Hepatic stellate cell (primary cell): ENCODE measurements at regions not wholly inside any gene's neighbourhood (a gene's known extent, or its start where the extent isn't known, plus 50 kb on each side); places are given as distances from the start of the nearest gene placed in this dataset.
A peak's percentile ranks its signal among the peaks of the same experiment; 100 is the strongest.
"Not testable (repeated sequence)": the region's sequence is repeated elsewhere in the genome, so short reads cannot be mapped to it uniquely, and the experiment has no call there.

Experiments
- DNase-seq: peaks from one replicate; pipeline ENCODE4 v3.0.0; 2011; ENCODE audit warnings: low spot score

GRCh38 chr14:59006179-59006578 lies 182.3 kb upstream of the DAAM1 start:
- not testable (repeated sequence) for DNase-seq

- no peak for DNase-seq
These were observed 178.5 kb upstream of the DAAM1 start for GRCh38 chr14:59009967-59010366.

- DNase-seq = no peak
These were observed 174.7 kb upstream of the DAAM1 start for GRCh38 chr14:59013672-59014298.

- DNase-seq = no peak
These were observed 173.0 kb upstream of the DAAM1 start for GRCh38 chr14:59015482-59015881.

- DNase-seq = no peak
These were observed 171.0 kb upstream of the DAAM1 start for GRCh38 chr14:59017285-59017965.

GRCh38 chr14:59018460-59018859 lies 170.0 kb upstream of the DAAM1 start:
- DNase-seq = no peak

- DNase-seq = no peak
These were observed 169.5 kb upstream of the DAAM1 start for GRCh38 chr14:59018978-59019377.

GRCh38 chr14:59020382-59020781 lies 168.1 kb upstream of the DAAM1 start:
- DNase-seq = peak; percentile 12

- no peak for DNase-seq
These were observed 166.3 kb upstream of the DAAM1 start for GRCh38 chr14:59022144-59022543.

GRCh38 chr14:59026081-59026480 lies 162.4 kb upstream of the DAAM1 start:
- no peak for DNase-seq

GRCh38 chr14:59026640-59027039 lies 161.8 kb upstream of the DAAM1 start:
- DNase-seq = not testable (repeated sequence)

- DNase-seq = peak; percentile 64
These were observed 159.8 kb upstream of the DAAM1 start for GRCh38 chr14:59028476-59029202.

GRCh38 chr14:59032826-59033225 lies 155.6 kb upstream of the DAAM1 start:
- DNase-seq = no peak

GRCh38 chr14:59036134-59036533 lies 152.3 kb upstream of the DAAM1 start:
- DNase-seq = no peak

GRCh38 chr14:59037086-59037485 lies 151.4 kb upstream of the DAAM1 start:
- no peak for DNase-seq

GRCh38 chr14:59037620-59038019 lies 150.8 kb upstream of the DAAM1 start:
- DNase-seq = no peak

GRCh38 chr14:59038746-59039145 lies 149.7 kb upstream of the DAAM1 start:
- DNase-seq = no peak

- no peak for DNase-seq
These were observed 147.2 kb upstream of the DAAM1 start for GRCh38 chr14:59041308-59041707.

- no peak for DNase-seq
These were observed 143.8 kb upstream of the DAAM1 start for GRCh38 chr14:59044707-59045106.

GRCh38 chr14:59046746-59047145 lies 141.7 kb upstream of the DAAM1 start:
- DNase-seq = no peak

GRCh38 chr14:59055006-59055405 lies 133.5 kb upstream of the DAAM1 start:
- DNase-seq = peak; percentile 14

GRCh38 chr14:59055439-59056045 lies 132.9 kb upstream of the DAAM1 start:
- DNase-seq = peak; percentile 61

GRCh38 chr14:59057551-59057950 lies 130.9 kb upstream of the DAAM1 start:
- no peak for DNase-seq
